ENCODE measurements at regions not wholly inside any gene's neighbourhood (a gene's known extent, or its start where the extent isn't known, plus 50 kb on each side); places are given as distances from the start of the nearest gene placed in this dataset.

DNA sequence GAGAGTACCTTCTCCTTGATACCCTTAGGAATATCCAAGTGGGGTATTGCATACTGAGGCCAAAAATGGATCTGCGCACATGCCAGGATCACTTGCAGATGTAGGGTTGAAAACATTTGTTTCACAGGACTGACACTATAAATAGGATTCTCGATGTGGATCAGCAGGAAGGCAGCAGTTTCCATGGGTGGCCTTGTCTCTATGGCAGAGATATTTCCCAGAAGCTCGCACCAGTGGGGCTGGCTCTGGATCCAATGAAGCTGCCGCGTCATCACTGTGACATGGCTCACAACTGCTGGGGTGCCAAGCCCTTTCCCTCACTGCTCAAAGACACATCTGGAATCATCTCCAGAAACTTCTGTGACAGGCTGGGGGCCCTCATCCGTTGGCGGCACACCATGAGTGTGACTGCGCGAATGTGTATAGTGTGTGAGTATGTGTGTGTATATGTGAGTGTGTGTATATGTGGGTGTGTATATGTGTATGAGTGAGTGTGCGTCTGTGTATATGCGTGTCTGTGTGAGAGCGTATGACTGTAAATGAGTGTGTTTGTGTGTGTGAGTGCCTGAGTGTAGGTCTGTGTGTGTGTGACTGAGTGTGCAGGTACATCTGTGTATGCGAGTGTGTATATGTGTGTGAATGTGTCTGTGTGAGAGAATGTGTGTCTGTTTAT, 182.5 kb downstream of the GAS1 start:
- no peaks in the 10 kb centered on the region for H3K4me1 ChIP-seq (ENCODE audit: low read depth)
- intact Hi-C loops (cut with DNase I, micrococcal nuclease), result no loop called here
- H3K9me3 ChIP-seq, result no peaks in the 10 kb centered on the region
- no peak overlapping the region for H3K4me3 ChIP-seq
- ATAC-seq (no peak), DNase-seq (no peak)
- TF ChIP-seq, protein P1, sequence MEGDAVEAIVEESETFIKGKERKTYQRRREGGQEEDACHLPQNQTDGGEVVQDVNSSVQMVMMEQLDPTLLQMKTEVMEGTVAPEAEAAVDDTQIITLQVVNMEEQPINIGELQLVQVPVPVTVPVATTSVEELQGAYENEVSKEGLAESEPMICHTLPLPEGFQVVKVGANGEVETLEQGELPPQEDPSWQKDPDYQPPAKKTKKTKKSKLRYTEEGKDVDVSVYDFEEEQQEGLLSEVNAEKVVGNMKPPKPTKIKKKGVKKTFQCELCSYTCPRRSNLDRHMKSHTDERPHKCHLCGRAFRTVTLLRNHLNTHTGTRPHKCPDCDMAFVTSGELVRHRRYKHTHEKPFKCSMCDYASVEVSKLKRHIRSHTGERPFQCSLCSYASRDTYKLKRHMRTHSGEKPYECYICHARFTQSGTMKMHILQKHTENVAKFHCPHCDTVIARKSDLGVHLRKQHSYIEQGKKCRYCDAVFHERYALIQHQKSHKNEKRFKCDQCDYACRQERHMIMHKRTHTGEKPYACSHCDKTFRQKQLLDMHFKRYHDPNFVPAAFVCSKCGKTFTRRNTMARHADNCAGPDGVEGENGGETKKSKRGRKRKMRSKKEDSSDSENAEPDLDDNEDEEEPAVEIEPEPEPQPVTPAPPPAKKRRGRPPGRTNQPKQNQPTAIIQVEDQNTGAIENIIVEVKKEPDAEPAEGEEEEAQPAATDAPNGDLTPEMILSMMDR (IDR thresholded peaks at IDR 0.05), result no peak
- no peaks in the 10 kb centered on the region for H3K36me3 ChIP-seq (ENCODE audit: low read depth)

DNA sequence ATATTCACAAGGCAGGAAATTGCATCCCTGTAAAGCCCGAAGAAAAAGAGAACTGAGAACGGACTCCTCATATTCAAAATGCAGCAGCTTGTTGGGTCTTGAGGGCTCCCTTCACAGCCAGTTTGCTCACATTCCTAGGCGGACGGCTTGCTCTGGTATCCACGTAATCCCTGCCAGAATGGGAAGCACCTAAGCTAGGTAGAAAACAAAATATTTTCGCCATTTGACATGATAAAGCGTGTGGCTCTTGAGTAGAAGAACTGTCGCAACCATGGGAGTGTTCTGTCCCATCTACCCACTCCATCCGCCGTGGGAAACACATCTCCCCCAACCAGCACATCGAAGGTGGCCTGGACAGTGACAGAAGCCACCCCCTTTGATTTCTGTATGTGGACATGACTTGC, 183.1 kb downstream of the GAS1 start:
- DNase-seq, result no peak
- H3K4me1 ChIP-seq (ENCODE audit: low read depth), result no peaks in the 10 kb centered on the region
- H3K4me3 ChIP-seq, result no peak overlapping the region
- intact Hi-C loops (cut with DNase I, micrococcal nuclease), result no loop called here
- no peaks in the 10 kb centered on the region for H3K36me3 ChIP-seq (ENCODE audit: low read depth)
- ATAC-seq, result no peak
- TF ChIP-seq, protein P1 (IDR thresholded peaks at IDR 0.05), result no peak
- H3K9me3 ChIP-seq, result no peaks in the 10 kb centered on the region

DNA sequence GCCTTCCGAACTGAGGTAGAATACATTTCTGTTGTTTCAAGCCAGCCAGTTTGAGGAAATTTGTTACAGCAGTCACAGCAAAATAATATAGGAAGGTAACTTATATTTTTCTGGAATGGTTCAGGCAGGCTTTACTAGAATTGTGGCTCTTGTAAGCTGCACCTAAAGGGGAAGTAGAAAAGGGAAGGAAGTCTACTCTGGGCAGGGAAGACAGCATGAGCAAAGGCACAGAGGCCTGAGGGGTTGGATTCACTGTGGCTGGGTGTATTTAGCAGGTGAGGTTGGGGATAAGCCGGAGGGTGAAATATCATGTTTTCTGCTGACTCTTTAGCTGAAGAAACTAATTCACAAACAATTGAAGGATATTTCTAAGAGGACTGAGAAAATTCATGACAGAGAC, 183.5 kb downstream of the GAS1 start:
- Histone ChIP-seq H3K4me1 (ENCODE audit: low read depth) (no peaks in the 10 kb centered on the region), H3K9me3 (no peaks in the 10 kb centered on the region), H3K36me3 (ENCODE audit: low read depth) (no peaks in the 10 kb centered on the region), H3K4me3 (no peak overlapping the region)
- DNase-seq, result no peak
- intact Hi-C loops (cut with DNase I, micrococcal nuclease), result no loop called here
- ATAC-seq, result no peak
- TF ChIP-seq, protein P1 (IDR thresholded peaks at IDR 0.05), result no peak

DNA sequence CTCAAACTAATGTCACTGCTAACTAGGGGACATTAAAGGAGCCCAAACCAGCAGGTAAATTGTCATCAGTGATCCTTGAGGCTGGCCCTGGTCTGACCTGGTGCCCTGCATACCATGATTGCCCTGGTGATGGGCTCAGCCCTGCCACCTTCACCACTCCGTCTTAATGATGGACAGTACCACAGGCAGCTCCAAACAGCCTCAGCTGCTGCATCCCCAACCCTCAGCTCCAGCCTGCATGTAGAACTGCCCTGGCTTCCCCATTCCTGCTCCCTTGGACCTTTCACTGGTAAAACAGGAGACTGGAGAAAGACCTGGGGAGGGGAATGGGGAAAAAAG, 190.0 kb downstream of the GAS1 start:
- Histone ChIP-seq H3K9me3 (no peaks in the 10 kb centered on the region), H3K4me3 (no peak overlapping the region), H3K4me1 (ENCODE audit: low read depth) (no peaks in the 10 kb centered on the region), H3K36me3 (ENCODE audit: low read depth) (no peaks in the 10 kb centered on the region)
- ATAC-seq, result no peak
- intact Hi-C loops (cut with DNase I, micrococcal nuclease), result no loop called here
- no peak for DNase-seq
- TF ChIP-seq, protein P1 (IDR thresholded peaks at IDR 0.05), result no peak

DNA sequence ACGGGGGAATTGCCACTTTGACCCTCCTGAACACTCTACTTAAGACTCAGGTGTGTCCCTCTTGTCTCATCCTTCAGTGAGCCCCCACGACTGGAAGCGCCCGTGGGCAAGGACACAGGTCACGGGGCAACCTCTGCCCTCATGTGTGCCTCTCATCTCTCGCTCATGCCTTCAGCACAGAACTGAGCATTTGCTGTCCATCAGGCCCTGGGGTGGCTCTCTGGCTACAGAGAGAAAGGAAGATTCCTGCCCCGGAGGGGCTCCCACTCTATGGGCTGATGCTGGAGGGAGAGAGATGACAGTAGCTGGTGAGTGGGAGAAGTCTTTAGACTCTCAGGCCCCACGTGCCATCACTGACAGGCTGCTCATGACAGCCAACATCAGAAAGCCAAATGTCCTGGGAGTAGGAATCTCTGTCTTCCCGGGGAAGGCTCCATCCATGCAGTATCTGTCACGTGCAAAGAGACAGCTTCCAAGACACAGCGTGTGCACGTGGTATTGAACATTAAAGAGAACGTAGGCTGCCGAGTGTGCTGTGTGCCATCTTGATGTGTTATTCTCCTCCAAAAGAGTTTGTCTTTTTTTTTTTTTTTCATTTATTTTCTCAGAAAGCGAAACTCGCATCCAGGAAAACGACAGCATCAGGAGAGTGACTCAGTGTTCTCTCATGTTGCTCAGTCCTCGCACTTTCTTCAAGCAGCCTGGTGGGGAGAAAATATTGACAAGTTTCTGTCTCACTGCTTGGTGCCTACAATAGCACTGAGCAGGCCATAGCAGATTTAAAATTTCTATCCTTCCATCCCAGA, 190.5 kb downstream of the GAS1 start:
- DNase-seq (no peak), ATAC-seq (no peak)
- H3K36me3 ChIP-seq (ENCODE audit: low read depth), result no peaks in the 10 kb centered on the region
- TF ChIP-seq, protein P1 (IDR thresholded peaks at IDR 0.05), result no peak
- no peaks in the 10 kb centered on the region for H3K4me1 ChIP-seq (ENCODE audit: low read depth)
- H3K9me3 ChIP-seq, result no peaks in the 10 kb centered on the region
- H3K4me3 ChIP-seq, result no peak overlapping the region
- intact Hi-C loops (cut with DNase I, micrococcal nuclease), result no loop called here
